T47D (cell line): ENCODE measurements at regions not wholly inside any gene's neighbourhood (a gene's known extent, or its start where the extent isn't known, plus 50 kb on each side); places are given as distances from the start of the nearest gene placed in this dataset.
"Not testable (repeated sequence)": the region's sequence is repeated elsewhere in the genome, so short reads cannot be mapped to it uniquely, and the experiment has no call there.

Source experiments
- DNase-seq, 2 experiments: peaks; one replicate each; pipeline versions ENCODE4 v3.0.0 to v3.0.0-alpha.2; 2011 to 2012; ENCODE audit warnings: low read depth in 1 of 2, low spot score in 1 of 2
- JUND ChIP-seq: IDR thresholded peaks from 2 replicates; pipeline ENCODE4 v1.6.1; 2012; ENCODE audit warnings: low read depth
- in situ Hi-C: cut with HindIII; loops from 2 replicates; pipeline ENCODE4 v1.10.0; 2016; ENCODE audit warnings: low sequenced_read_pairs, low pct_unique_long_range_greater_than_20kb

DNA sequence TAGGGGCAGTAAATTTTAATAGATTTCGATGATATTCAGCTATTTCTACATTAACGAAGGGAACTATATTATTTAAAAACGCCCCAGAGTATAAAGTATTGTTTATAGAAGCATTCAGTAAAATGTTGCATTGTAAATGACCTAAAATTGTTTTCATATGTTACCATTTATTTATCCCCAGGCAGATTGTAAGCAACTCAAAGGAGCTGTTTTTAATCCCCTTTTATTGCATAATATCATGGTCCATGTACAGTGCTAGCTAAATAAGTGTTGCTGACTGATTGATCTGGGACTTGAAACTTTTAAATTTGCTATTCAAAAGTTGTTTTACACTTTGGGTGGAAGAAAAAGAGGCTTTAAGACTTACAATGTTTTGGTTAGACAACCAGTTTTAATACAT is 199.0 kb upstream of the SLC38A2 start:
- DNase-seq: no peak
- in situ Hi-C loops: no loop called here
- TF ChIP-seq JUND: no peak

DNA sequence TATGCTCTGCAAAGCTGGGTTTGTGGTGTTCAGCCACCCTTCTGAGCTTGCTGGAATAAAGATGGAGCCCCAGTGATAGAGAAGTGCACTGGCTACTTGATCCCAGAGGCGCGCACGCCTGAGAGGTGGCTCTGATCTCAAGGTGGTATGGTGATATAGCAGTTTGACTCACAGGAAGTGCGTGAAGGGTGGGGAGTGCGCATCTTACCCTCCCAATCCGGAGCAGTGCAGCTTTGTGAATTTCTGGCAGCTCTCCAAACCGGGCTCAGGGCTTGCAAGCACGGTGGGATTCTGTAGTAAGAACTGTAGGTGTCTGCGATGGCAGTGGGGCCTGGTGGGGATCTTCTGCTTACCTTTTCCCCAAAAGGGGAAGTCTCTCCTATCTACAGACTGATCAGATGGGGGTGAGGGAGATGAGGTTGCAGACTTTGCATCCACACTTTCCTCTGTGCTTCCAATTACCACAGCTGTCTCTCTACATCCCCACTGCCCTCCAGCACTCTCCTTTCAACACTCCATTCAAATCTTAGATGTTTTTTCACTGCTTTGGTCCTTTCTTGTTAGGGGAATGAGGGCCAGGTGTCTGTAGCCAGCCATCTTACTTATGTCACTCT is 197.4 kb upstream of the SLC38A2 start:
- no peak for TF ChIP-seq JUND
- in situ Hi-C loops: no loop called here
- no peak for DNase-seq

DNA sequence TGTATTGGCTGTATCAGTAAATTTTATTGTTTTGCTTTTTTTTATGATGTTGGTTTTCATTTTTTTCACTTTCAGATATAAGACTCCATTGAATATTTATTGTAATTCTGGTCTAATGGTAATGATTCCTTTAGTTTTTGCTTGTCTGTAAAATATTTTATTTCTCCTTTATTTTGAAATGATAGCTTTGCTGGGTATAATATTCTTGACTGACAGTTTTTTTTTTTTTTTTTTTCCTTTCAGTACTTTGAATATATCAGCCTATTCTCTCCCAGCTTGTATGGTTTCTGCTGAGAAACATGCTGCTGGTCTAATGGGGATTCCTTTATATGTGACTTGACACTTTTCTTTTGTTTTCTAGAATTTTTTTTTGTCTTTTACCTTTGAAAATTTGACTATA is 195.1 kb upstream of the SLC38A2 start:
- in situ Hi-C loops: no loop called here
- DNase-seq: no peak
- no peak for TF ChIP-seq JUND

DNA sequence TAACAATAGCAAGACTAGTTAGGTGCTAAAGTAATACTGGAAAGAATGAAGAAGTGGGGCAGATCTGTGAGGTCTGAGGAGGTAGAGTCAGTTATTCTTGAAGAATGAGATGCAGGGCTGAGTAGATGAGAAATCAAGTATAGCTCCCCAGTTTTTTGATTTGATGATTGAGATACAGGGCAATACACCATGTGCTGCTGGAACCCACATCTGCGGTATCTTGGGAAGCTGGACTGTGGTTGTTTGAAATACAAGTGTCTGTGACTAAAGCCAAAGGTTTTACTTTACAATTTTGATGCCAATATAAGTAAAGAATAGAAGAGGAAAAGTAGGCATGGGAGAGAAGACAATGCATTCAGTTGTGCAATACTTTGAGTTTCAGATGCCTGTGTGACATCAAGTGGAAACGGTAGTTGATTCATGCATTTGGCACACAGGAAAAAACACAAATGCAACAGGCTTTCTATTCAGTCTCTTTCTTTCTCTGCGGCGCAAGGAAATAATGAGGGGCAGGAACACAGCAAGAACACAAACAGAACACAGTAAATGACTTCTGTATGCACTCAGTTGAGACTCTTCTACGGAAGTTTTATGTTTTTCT is 190.2 kb upstream of the SLC38A2 start:
- TF ChIP-seq JUND: no peak
- no peak for DNase-seq
- in situ Hi-C loops: no loop called here

DNA sequence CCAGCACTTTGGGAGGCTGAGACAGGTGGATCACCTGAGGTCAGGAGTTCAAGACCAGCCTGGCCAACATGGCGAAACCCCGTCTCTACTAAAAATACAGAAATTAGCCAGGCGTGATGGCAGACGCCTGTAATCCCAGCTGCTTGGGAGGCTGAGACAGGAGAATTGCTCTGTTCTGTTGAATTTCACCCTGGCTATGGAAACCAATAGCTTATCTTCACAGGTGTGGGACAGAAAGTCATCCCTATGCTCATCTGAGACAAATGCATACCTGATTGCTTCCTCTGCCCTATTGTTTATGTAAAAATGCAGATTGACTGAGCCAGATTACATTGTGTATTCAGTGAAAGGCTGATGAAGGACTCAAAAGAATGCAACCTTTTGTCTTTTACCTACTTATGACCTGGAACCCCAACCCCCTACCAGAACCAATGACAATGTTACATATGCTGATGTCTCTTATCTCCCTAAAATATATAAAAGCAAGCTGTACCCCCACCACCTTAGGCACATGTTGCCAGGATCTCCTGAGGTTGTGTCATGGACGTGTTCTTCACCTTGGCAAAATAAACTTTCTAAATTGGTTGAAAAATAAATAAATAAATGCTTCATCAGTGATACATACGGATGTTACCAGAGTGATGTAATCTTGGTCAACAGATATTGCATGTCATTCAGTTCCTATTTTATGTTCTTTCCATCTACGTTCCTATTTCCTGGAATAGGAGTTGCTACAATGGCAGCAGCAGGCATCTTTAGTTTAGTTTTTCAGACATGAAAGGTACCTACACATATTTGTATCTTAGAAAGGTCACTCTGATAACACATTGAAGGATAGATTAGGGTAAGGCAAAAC is 189.4 kb upstream of the SLC38A2 start:
- in situ Hi-C loops, DNase-seq: not testable (repeated sequence)

DNA sequence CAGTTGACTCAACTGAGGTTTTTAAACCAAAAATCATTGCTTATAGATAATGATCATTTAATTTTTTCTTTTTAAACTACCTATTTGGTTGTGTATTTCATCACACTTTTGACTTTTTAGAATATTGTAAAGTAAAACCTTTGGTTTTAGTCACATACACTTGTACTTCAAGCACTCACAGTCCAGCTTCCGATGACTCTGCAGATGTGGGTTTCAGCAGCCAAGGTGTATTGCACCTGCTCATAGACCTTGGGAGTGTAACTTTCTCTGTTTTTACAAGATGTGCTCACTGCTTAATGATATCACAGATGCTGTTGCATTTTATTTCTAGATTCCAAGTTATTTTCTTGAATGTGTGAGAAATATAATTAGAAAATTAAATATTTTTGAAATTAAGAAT is 188.3 kb upstream of the SLC38A2 start:
- no peak for TF ChIP-seq JUND
- DNase-seq: no peak
- in situ Hi-C loops: no loop called here

DNA sequence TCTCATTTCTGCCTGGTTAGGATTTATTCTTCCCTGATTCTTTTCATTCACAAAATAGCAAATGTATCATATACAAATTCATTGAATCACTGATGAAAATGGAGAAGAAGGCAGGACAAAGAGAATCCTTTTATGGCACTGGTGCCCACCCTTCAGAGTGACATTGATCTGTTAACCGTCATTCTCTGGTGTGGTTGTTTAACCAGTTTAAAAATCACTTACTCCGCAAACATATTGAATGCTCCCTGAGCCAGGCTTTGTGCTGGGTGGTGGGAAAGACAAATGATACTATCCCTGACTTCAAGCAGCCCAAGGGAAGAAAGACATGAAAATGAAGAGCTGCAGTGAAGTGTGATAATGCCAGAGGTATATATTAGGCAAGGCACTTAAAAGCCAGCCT is 187.5 kb upstream of the SLC38A2 start:
- TF ChIP-seq JUND: no peak
- in situ Hi-C loops: no loop called here
- no peak for DNase-seq

DNA sequence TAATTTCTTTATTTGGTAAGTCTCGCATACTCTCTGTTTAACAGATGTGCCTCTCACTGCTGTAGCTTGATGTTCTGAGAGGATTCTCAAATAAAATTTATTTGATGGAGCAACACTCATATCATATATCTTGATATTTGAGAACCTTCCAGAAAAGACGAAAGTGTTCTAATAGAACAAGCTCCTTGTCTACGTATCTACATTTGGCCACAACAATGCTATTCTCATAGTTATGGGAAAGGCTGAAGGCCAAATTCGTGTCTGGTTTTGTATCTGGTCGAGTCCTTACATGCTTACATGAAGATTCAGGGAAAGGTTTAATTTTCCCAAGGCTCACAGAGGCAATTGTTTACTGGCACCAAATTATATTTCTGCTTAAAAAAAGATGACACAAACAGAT is 186.7 kb upstream of the SLC38A2 start:
- in situ Hi-C loops: no loop called here
- DNase-seq: no peak
- no peak for TF ChIP-seq JUND

DNA sequence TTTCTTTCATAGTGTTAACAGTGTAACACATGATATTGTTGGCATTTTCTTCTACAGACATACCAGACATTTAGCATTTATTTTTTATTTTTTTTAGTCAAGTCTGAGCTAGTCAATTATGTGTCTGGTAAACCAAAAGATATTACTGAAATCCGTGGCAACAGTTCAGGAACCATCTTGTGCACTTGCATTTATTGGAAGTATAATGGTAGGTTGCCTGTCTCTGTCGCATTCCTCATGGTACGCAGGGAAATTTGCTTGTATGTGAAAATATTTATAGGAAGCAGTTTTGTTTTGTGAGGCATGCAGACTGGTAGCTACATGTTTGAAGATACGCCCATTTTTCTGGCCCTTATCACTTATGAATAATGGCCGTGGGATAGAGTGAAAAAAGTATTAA is 186.1 kb upstream of the SLC38A2 start:
- in situ Hi-C loops: no loop called here

DNA sequence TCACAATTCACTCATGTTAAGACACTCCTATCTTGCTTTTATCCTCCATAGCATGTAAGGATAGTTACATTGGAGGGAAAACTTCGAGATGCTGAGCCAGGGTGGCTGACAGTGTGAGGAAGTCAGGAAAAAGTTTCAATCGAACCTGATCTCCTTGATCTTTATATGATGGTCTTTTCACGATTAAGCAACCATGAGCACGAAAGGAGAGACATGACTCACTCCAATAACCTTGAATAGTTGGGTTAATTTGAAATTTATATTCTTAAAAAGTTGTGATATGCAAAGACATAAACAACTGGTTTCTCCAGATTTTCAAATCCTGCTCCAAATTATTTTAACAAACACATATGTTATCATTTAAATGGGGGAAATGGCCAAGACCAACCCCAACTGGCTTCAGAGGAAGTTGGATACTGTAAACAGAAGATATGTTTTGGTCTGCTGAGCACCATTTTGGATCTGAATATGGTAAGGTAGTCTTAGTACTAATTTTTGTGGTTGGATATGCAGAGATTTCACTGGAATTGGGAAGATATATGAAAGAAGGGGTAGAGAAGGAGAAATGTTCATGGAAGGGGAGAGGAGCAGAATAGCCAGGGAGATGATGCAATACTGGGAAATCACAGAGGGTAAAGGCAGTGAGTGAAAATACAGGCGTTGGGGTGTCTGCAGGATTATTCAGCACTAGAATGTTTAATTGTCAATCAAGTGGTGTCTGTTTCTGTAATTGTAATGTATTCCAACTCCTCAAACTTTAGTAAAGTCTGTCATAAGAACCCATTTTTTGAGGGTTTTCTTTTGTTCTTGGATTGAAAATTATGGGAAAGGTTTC is 185.2 kb upstream of the SLC38A2 start:
- in situ Hi-C loops: no loop called here
- no peak for DNase-seq

More for the DNA sequence above, 186.1 kb upstream of the SLC38A2 start:
- no peak for DNase-seq
- no peak for TF ChIP-seq JUND

DNA sequence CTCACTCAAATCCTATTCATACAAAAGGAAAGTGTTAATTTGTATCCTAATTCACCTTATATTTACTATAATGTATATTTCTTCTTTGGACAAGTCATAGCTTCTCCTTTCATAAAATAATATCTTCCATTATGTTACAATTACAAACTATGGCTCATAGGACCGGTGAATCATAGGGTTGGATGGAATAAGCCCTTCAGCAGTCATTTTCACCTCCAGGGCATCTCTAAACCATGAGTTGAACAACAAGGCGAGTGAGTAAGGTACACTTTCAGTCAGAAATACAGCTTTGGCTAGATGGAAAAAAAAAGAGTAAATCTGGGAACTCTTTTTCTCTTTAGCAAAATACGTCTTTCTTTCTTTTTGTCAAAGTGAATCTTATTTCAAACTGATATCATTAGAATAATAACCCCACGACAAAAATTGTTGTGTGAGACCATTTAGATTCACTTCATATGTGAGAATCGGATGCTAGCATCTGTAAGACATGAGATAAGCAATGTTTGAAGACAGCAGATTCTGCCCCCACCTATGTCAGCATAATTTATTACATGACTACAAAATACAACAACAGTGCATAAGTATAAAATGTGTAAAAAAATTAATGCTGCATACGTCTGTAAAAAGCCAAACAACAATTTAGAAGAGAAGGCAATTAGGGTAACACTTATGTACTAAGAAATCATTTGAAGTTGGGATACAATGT is 184.4 kb upstream of the SLC38A2 start:
- no peak for TF ChIP-seq JUND
- in situ Hi-C loops: no loop called here
- DNase-seq: no peak

More for the DNA sequence above, 185.2 kb upstream of the SLC38A2 start:
- no peak for TF ChIP-seq JUND

DNA sequence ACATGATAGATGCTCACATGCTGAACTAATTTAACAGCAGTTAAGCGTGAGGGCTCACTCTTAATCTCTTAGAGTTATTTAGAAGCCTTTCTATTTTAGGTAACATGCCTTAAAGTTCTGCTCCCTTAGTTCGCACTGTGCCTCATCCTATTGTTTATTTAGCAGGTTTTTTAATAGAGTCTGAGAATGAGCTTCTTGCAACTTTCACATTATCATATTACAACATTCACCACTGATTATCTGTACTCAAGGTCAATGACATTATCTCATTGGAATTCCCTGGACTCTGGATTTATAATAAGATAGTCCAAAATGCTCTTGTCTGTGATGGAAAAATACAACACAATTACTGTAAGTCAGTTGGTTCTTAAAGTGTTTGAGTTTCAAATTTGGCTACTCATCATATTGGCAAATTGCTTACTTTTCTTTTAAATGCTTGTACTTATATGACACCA is 183.6 kb upstream of the SLC38A2 start:
- no peak for TF ChIP-seq JUND
- DNase-seq: no peak
- in situ Hi-C loops: no loop called here
